ENCODE measurements at regions not wholly inside any gene's neighbourhood (a gene's known extent, or its start where the extent isn't known, plus 50 kb on each side); places are given as distances from the start of the nearest gene placed in this dataset.

- FAIRE-seq = no peak
Observed at GRCh38 chr20:58087562-58087858, 140.9 kb downstream of the ANKRD60 start.

- no peak for FAIRE-seq
Observed at GRCh38 chr20:58086763-58087561, 141.5 kb downstream of the ANKRD60 start.

- FAIRE-seq = no peak
Observed at GRCh38 chr20:58084966-58085365, 143.5 kb downstream of the ANKRD60 start.

- FAIRE-seq = no peak
Observed at GRCh38 chr20:58084566-58084965, 143.9 kb downstream of the ANKRD60 start.

GRCh38 chr20:58081846-58082245 lies 146.6 kb downstream of the ANKRD60 start:
- FAIRE-seq = peak; percentile 97

- peak; percentile 65 for FAIRE-seq
Observed at GRCh38 chr20:58078741-58079522, 149.5 kb downstream of the ANKRD60 start.

- no peak for FAIRE-seq
Observed at GRCh38 chr20:58077282-58077681, 151.2 kb downstream of the ANKRD60 start.

GRCh38 chr20:58076405-58076804 lies 152.0 kb downstream of the ANKRD60 start:
- FAIRE-seq = no peak

- FAIRE-seq = no peak
Observed at GRCh38 chr20:58075586-58076345, 152.7 kb downstream of the ANKRD60 start.

- no peak for FAIRE-seq
Observed at GRCh38 chr20:58073945-58074856, 154.3 kb downstream of the ANKRD60 start.

- FAIRE-seq = no peak
Observed at GRCh38 chr20:58072695-58073671, 155.5 kb downstream of the ANKRD60 start.

GRCh38 chr20:58071991-58072390 lies 156.5 kb downstream of the ANKRD60 start:
- no peak for FAIRE-seq

GRCh38 chr20:58071298-58071697 lies 157.2 kb downstream of the ANKRD60 start:
- FAIRE-seq = no peak

- no peak for FAIRE-seq
Observed at GRCh38 chr20:58070664-58071196, 157.7 kb downstream of the ANKRD60 start.

GRCh38 chr20:58069796-58070663 lies 158.4 kb downstream of the ANKRD60 start:
- FAIRE-seq = no peak

GRCh38 chr20:58069207-58069606 lies 159.2 kb downstream of the ANKRD60 start:
- FAIRE-seq = no peak

- no peak for FAIRE-seq
Observed at GRCh38 chr20:58065508-58066361, 162.7 kb downstream of the ANKRD60 start.

GRCh38 chr20:58064411-58065010 lies 163.9 kb downstream of the ANKRD60 start:
- no peak for FAIRE-seq

- FAIRE-seq = no peak
Observed at GRCh38 chr20:58059260-58059544, 169.3 kb downstream of the ANKRD60 start.
